Cardiac fibroblast (primary cell): ENCODE measurements at regions not wholly inside any gene's neighbourhood (a gene's known extent, or its start where the extent isn't known, plus 50 kb on each side); places are given as distances from the start of the nearest gene placed in this dataset.

ENCODE experiments used
- DNase-seq, 2 donors: peaks; one replicate each; pipeline versions ENCODE4 v3.0.0 to v3.0.0-alpha.2; 2010; ENCODE audit warnings: low read depth in 2 of 2
- H3K4me3 ChIP-seq, 2 donors: replicated peaks in 1 of 2; 1 replicate in 1 of 2; 2 replicates in 1 of 2; pipeline ENCODE4 v1.5.1; 2011; ENCODE audit warnings: low read depth in 2 of 2, low read length in 2 of 2, mild to moderate bottlenecking in 2 of 2, moderate library complexity in 1 of 2
- CTCF ChIP-seq: IDR thresholded peaks from one replicate; pipeline ENCODE4 v1.5.1; 2011; ENCODE audit warnings: low read depth, mild to moderate bottlenecking, low read length, inconsistent platforms

GRCh38 chr16:85477801-85478363 lies 135.2 kb upstream of the GSE1 start:
- DNase-seq, result peak in 1 of 2 donors; percentile 18

GRCh38 chr16:85479972-85480726 lies 133.0 kb upstream of the GSE1 start:
- peak in 1 of 2 donors; percentile 12 for DNase-seq
- no peak overlapping the region for H3K4me3 ChIP-seq
- peak; percentile 52 for TF ChIP-seq CTCF

More at GRCh38 chr16:85477801-85478363, 135.2 kb upstream of the GSE1 start:
- no peak overlapping the region for H3K4me3 ChIP-seq
- no peak for TF ChIP-seq CTCF

- peak in 1 of 2 donors; percentile 37 for DNase-seq
- H3K4me3 ChIP-seq, result no peak overlapping the region
- no peak for TF ChIP-seq CTCF
These were observed 132.4 kb upstream of the GSE1 start for GRCh38 chr16:85480727-85481101.

GRCh38 chr16:85481206-85481605 lies 131.9 kb upstream of the GSE1 start:
- no peak overlapping the region for H3K4me3 ChIP-seq
- no peak for TF ChIP-seq CTCF
- DNase-seq, result no peak

- no peak overlapping the region for H3K4me3 ChIP-seq
- no peak for TF ChIP-seq CTCF
- DNase-seq, result no peak
These were observed 131.4 kb upstream of the GSE1 start for GRCh38 chr16:85481738-85482137.

GRCh38 chr16:85483424-85483823 lies 129.7 kb upstream of the GSE1 start:
- DNase-seq, result no peak
- TF ChIP-seq CTCF, result no peak

More at GRCh38 chr16:85483424-85483823, 129.7 kb upstream of the GSE1 start:
- no peak overlapping the region for H3K4me3 ChIP-seq
